SK-N-SH (cell line): ENCODE measurements at regions not wholly inside any gene's neighbourhood (a gene's known extent, or its start where the extent isn't known, plus 50 kb on each side); places are given as distances from the start of the nearest gene placed in this dataset.

ENCODE experiments used
- CTCF ChIA-PET: fragments of 300-600, 350-600 bp; formaldehyde crosslinking; extraction: SDS; loops from one replicate; lab custom pipeline; 2021; lab: Yijun Ruan, JAX
- POLR2A ChIA-PET: fragments of 350-600 bp; sonication (Branson Sonifier 250); formaldehyde crosslinking; extraction: SDS; loops from one replicate; lab custom pipeline; 2020; ENCODE audit warnings: antibody characterized with exemption, inconsistent platforms; lab: Yijun Ruan, JAX
- DNase-seq: peaks from one replicate; pipeline ENCODE4 v3.0.0; 2012
- H2AFZ ChIP-seq: fragments of 200-600 bp; sonication (generic); 2 replicates; pipeline ENCODE4 v1.8.1; 2016; ENCODE audit warnings: antibody characterized with exemption, mild to moderate bottlenecking, low read depth
- H3F3A ChIP-seq: fragments of 200-600 bp; sonication (generic); replicated peaks from 2 replicates; pipeline ENCODE3; 2016; ENCODE audit warnings: antibody characterized with exemption, mild to moderate bottlenecking; ENCODE audit not compliant: insufficient read depth
- H3K27ac ChIP-seq, 2 experiments: fragments of 200-500 bp in 1 of 2; fragments of 200-600 bp in 1 of 2; sonication (Bioruptor generic) in 1 of 2; sonication (generic), shearing (Covaris generic) in 1 of 2; 2 replicates each; pipeline versions ENCODE4 v1.5.1 to v1.6.1; 2014 to 2016; ENCODE audit warnings: low read depth in 2 of 2, inconsistent platforms in 1 of 2, low read length in 1 of 2, mild to moderate bottlenecking in 1 of 2, mixed read lengths in 1 of 2
- H3K27me3 ChIP-seq: fragments of 200-600 bp; sonication (generic), shearing (Covaris generic); 2 replicates; pipeline ENCODE4 v1.6.1; 2016; ENCODE audit warnings: mixed run types; ENCODE audit not compliant: insufficient read depth
- H3K36me3 ChIP-seq, 2 experiments: fragments of 200-500 bp in 1 of 2; fragments of 200-600 bp in 1 of 2; sonication (Bioruptor generic) in 1 of 2; sonication (generic) in 1 of 2; replicated peaks in 1 of 2; 2 replicates each; pipeline versions ENCODE3 to v1.5.1; 2014 to 2016; ENCODE audit warnings: low read length in 1 of 2, mild to moderate bottlenecking in 1 of 2; ENCODE audit not compliant: insufficient read depth in 2 of 2, control insufficient read depth in 1 of 2
- H3K4me1 ChIP-seq, 2 experiments: fragments of 200-500 bp in 1 of 2; fragments of 200-600 bp in 1 of 2; sonication (Bioruptor generic) in 1 of 2; sonication (generic), shearing (Covaris generic) in 1 of 2; 2 replicates each; pipeline versions ENCODE4 v1.5.1 to v1.6.1; 2014 to 2016; ENCODE audit warnings: low read depth in 1 of 2, low read length in 1 of 2, mixed run types in 1 of 2; ENCODE audit not compliant: insufficient read depth in 2 of 2, control insufficient read depth in 1 of 2
- H3K4me2 ChIP-seq: fragments of 200-600 bp; sonication (generic), shearing (Covaris generic); 2 replicates; pipeline ENCODE4 v1.6.1; 2017; ENCODE audit warnings: mixed run types
- H3K4me3 ChIP-seq, 2 experiments: fragments of 200-500 bp in 1 of 2; fragments of 200-600 bp in 1 of 2; sonication (Bioruptor generic) in 1 of 2; sonication (generic), shearing (Covaris generic) in 1 of 2; 2 replicates each; pipeline versions ENCODE4 v1.5.1 to v1.8.1; 2014 to 2016; ENCODE audit warnings: low read depth in 2 of 2, inconsistent platforms in 1 of 2, low read length in 1 of 2, mild to moderate bottlenecking in 1 of 2, mixed read lengths in 1 of 2, moderate library complexity in 1 of 2
- H3K79me2 ChIP-seq: fragments of 200-600 bp; sonication (generic); 2 replicates; pipeline ENCODE4 v1.8.1; 2017; ENCODE audit warnings: mild to moderate bottlenecking; ENCODE audit not compliant: insufficient read depth
- H3K9ac ChIP-seq: fragments of 200-600 bp; sonication (generic); 2 replicates; pipeline ENCODE4 v1.6.1; 2017; ENCODE audit warnings: mixed run types
- H3K9me2 ChIP-seq: fragments of 200-600 bp; sonication (generic); 2 replicates; pipeline ENCODE4 v1.6.1; 2017; ENCODE audit warnings: mixed run types
- H3K9me3 ChIP-seq: fragments of 200-600 bp; sonication (generic); 2 replicates; pipeline ENCODE4 v1.6.1; 2017; ENCODE audit warnings: mixed run types, mild to moderate bottlenecking, moderate library complexity
- H4K20me1 ChIP-seq: fragments of 200-600 bp; sonication (generic); 2 replicates; pipeline ENCODE4 v1.6.1; 2017; ENCODE audit warnings: mild to moderate bottlenecking, mixed run types; ENCODE audit not compliant: insufficient read depth
- CTCF ChIP-seq: fragments of 200-600 bp; sonication (generic); IDR thresholded peaks from 2 replicates; pipeline ENCODE4 v1.6.1; 2017; ENCODE audit warnings: antibody characterized with exemption, mild to moderate bottlenecking, moderate library complexity
- ELF1 ChIP-seq: IDR thresholded peaks from 2 replicates; pipeline ENCODE4 v1.4.0; 2012
- EZH2phosphoT487 ChIP-seq: fragments of 200-600 bp; sonication (generic); IDR thresholded peaks from 2 replicates; pipeline ENCODE4 v1.6.1; 2017; ENCODE audit warnings: low read depth, mixed run types, mild to moderate bottlenecking, antibody characterized with exemption, moderate library complexity, borderline replicate concordance
- FOXM1 ChIP-seq: IDR thresholded peaks from 2 replicates; pipeline ENCODE4 v1.4.0; 2012; ENCODE audit warnings: low read depth, mild to moderate bottlenecking
- MXI1 ChIP-seq: IDR thresholded peaks from 2 replicates; pipeline ENCODE4 v1.6.1; 2012; ENCODE audit warnings: mild to moderate bottlenecking, low read depth, low read length, improper control_type of control experiment
- NRF1 ChIP-seq: IDR thresholded peaks from 2 replicates; pipeline ENCODE4 v1.6.1; 2012; ENCODE audit warnings: low read depth, mild to moderate bottlenecking, low read length
- PBX3 ChIP-seq: IDR thresholded peaks from 2 replicates; pipeline ENCODE4; 2012
- POLR2AphosphoS5 ChIP-seq: IDR thresholded peaks from 2 replicates; pipeline ENCODE4 v1.6.1; 2012; ENCODE audit warnings: low read depth, low read length
- RXRA ChIP-seq: IDR thresholded peaks from 2 replicates; pipeline ENCODE4 v1.4.0; 2012; ENCODE audit warnings: low read depth, mild to moderate bottlenecking, borderline replicate concordance
- WGBS: methylation state at CpG from one replicate; pipeline ENCODE4 v1.1.6; 2017; ENCODE audit warnings: low lambda C conversion rate; 5-methylcytosine and 5-hydroxymethylcytosine counted together

GRCh38 chr4:173835903-173836302 is 305.9 kb upstream of the HAND2 start (continued):
- TF ChIP-seq CTCF (no peak), EZH2phosphoT487 (no peak), POLR2AphosphoS5 (no peak), PBX3 (no peak; the same call in 1 of the 2 replicates), MXI1 (peak; percentile 62; the same call in 1 of the 2 replicates), FOXM1 (no peak), RXRA (no peak)

- peak overlapping the region in 1 of 2 experiments; percentile 99; a peak in 2 of 4 replicates for H3K27ac ChIP-seq
- ChIA-PET CTCF (interaction anchor here (1.3 to 1.8 kb wide), 3 partner anchors 12 to 156 kb away, joined by 4 to 5 read pairs (median 4); no protein-coding TSS in a partner anchor), POLR2A (interaction anchor here (0.5 to 0.6 kb wide), 2 partner anchors 50 to 206 kb away, joined by 3 read pairs; no protein-coding TSS in a partner anchor)
- H3K27me3 ChIP-seq = no peaks in the 10 kb centered on the region
- H3K9me2 ChIP-seq = peaks cover 4% of the 10 kb centered on the region; the same call in 1 of the 2 replicates
- no peaks in the 10 kb centered on the region for H4K20me1 ChIP-seq
- no peaks in the 10 kb centered on the region for H3K36me3 ChIP-seq
- H3K4me3 ChIP-seq = no peak overlapping the region
- DNase-seq = no peak
- no peaks in the 10 kb centered on the region for H3K79me2 ChIP-seq
- no peak overlapping the region for H3K4me2 ChIP-seq
- H3F3A ChIP-seq = no peaks in the 10 kb centered on the region
- no peak overlapping the region for H2AFZ ChIP-seq
- H3K9ac ChIP-seq = no peak overlapping the region
- peaks cover 4% of the 10 kb centered on the region; the same call in 1 of the 2 replicates for H3K9me3 ChIP-seq
- TF ChIP-seq MXI1 (no peak), POLR2AphosphoS5 (no peak), CTCF (peak; percentile 36; the same call in 1 of the 2 replicates), NRF1 (no peak), ELF1 (no peak)
- peaks cover 3 to 11% of the 10 kb centered on the region in 2 experiments; a peak in 3 of 4 replicates for H3K4me1 ChIP-seq
- WGBS = 89% methylated on average over 1 of the region's 1 CpG
Observed at GRCh38 chr4:173834151-173834550, 304.1 kb upstream of the HAND2 start.
